ENCODE measurements at regions not wholly inside any gene's neighbourhood (a gene's known extent, or its start where the extent isn't known, plus 50 kb on each side); places are given as distances from the start of the nearest gene placed in this dataset.

DNA sequence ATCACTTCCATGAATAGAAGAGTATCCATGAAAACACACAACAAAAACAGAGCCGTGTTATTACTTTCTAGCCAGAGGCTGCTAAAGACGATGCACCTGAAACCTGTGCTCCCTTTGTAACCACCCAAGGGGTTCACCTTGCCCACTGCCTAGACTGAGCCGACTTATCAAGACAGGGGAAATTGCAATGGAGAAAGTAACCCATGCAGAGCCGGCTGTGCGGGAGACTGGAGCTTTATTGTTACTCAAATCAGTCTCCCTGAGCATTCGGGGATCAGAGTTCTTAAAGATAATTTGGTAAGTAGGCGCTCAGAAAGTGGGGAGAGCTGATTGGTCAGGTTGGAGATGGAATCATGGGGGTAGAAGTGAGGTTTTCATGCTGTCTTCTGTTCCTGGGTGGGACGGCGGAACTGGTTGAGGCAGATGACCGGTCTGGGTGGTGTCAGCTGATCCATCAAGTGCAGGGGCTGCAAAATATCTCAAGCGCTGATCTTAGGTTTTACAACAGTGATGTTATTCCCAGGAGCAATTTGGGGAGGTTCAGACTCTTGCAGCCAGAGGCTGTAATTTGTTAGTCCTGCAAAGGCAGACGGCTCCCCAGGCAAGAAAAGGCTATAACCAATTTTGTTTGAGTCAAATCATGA lies 366.6 kb downstream of the PREX1 start:
- TF ChIP-seq, protein P1, sequence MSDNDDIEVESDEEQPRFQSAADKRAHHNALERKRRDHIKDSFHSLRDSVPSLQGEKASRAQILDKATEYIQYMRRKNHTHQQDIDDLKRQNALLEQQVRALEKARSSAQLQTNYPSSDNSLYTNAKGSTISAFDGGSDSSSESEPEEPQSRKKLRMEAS (IDR thresholded peaks at IDR 0.05): no peak
- TF ChIP-seq TEAD4 (IDR thresholded peaks at IDR 0.05) (no peak), TAF1 (IDR thresholded peaks at IDR 0.05; ENCODE audit: low read depth) (no peak), RAD21 (IDR thresholded peaks at IDR 0.05; ENCODE audit: low read depth) (no peak), FOXM1 (IDR thresholded peaks at IDR 0.05; ENCODE audit: borderline replicate concordance, low read depth) (no peak), CEBPB (IDR thresholded peaks at IDR 0.05) (no peak), CREB1 (IDR thresholded peaks at IDR 0.05; ENCODE audit: low read depth) (no peak), EP300 (IDR thresholded peaks at IDR 0.05; ENCODE audit: borderline replicate concordance) (no peak), ZBTB7A (IDR thresholded peaks at IDR 0.05; ENCODE audit: low read depth) (no peak), YY1 (IDR thresholded peaks at IDR 0.05; ENCODE audit: low read depth) (no peak)
- TF ChIP-seq, protein P2, sequence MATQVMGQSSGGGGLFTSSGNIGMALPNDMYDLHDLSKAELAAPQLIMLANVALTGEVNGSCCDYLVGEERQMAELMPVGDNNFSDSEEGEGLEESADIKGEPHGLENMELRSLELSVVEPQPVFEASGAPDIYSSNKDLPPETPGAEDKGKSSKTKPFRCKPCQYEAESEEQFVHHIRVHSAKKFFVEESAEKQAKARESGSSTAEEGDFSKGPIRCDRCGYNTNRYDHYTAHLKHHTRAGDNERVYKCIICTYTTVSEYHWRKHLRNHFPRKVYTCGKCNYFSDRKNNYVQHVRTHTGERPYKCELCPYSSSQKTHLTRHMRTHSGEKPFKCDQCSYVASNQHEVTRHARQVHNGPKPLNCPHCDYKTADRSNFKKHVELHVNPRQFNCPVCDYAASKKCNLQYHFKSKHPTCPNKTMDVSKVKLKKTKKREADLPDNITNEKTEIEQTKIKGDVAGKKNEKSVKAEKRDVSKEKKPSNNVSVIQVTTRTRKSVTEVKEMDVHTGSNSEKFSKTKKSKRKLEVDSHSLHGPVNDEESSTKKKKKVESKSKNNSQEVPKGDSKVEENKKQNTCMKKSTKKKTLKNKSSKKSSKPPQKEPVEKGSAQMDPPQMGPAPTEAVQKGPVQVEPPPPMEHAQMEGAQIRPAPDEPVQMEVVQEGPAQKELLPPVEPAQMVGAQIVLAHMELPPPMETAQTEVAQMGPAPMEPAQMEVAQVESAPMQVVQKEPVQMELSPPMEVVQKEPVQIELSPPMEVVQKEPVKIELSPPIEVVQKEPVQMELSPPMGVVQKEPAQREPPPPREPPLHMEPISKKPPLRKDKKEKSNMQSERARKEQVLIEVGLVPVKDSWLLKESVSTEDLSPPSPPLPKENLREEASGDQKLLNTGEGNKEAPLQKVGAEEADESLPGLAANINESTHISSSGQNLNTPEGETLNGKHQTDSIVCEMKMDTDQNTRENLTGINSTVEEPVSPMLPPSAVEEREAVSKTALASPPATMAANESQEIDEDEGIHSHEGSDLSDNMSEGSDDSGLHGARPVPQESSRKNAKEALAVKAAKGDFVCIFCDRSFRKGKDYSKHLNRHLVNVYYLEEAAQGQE (IDR thresholded peaks at IDR 0.05; ENCODE audit: low read depth): no peak
- TF ChIP-seq, protein P3, sequence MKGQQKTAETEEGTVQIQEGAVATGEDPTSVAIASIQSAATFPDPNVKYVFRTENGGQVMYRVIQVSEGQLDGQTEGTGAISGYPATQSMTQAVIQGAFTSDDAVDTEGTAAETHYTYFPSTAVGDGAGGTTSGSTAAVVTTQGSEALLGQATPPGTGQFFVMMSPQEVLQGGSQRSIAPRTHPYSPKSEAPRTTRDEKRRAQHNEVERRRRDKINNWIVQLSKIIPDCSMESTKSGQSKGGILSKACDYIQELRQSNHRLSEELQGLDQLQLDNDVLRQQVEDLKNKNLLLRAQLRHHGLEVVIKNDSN (IDR thresholded peaks at IDR 0.05): no peak

Measured in Ishikawa (cell line).